GM19468 (cell line): ENCODE measurements at regions not wholly inside any gene's neighbourhood (a gene's known extent, or its start where the extent isn't known, plus 50 kb on each side); places are given as distances from the start of the nearest gene placed in this dataset.
"Not testable (repeated sequence)": the region's sequence is repeated elsewhere in the genome, so short reads cannot be mapped to it uniquely, and the experiment has no call there.

Experiments used
- ATAC-seq: cut with Tn5 transposase; IDR thresholded peaks from one replicate; pipeline ENCODE4 v1.9.1; 2021; ENCODE audit warnings: mild to moderate bottlenecking, moderate library complexity, moderate number of reproducible peaks; ENCODE audit not compliant: unreplicated experiment; ENCODE audit errors: extremely low read depth

GRCh38 chr2:142418699-142419098 is 287.9 kb upstream of the LRP1B start:
- not testable (repeated sequence) for ATAC-seq

- no peak for ATAC-seq
Observed at GRCh38 chr2:142416996-142417395, 286.2 kb upstream of the LRP1B start.

GRCh38 chr2:142415461-142415860 is 284.6 kb upstream of the LRP1B start:
- no peak for ATAC-seq

GRCh38 chr2:142398212-142398611 is 267.4 kb upstream of the LRP1B start:
- ATAC-seq: no peak

GRCh38 chr2:142395291-142395690 is 264.5 kb upstream of the LRP1B start:
- no peak for ATAC-seq

GRCh38 chr2:142380372-142380771 is 249.6 kb upstream of the LRP1B start:
- ATAC-seq: no peak

GRCh38 chr2:142362069-142362468 is 231.3 kb upstream of the LRP1B start:
- ATAC-seq: not testable (repeated sequence)

GRCh38 chr2:142347751-142348150 is 216.9 kb upstream of the LRP1B start:
- no peak for ATAC-seq

GRCh38 chr2:142339261-142339660 is 208.4 kb upstream of the LRP1B start:
- ATAC-seq: no peak

- no peak for ATAC-seq
Observed at GRCh38 chr2:142332196-142332595, 201.4 kb upstream of the LRP1B start.

GRCh38 chr2:142330458-142330857 is 199.6 kb upstream of the LRP1B start:
- ATAC-seq: no peak

- ATAC-seq: no peak
Observed at GRCh38 chr2:142325870-142326269, 195.1 kb upstream of the LRP1B start.

- no peak for ATAC-seq
Observed at GRCh38 chr2:142323206-142323605, 192.4 kb upstream of the LRP1B start.

- ATAC-seq: no peak
Observed at GRCh38 chr2:142321706-142322280, 191.0 kb upstream of the LRP1B start.

GRCh38 chr2:142320067-142320466 is 189.3 kb upstream of the LRP1B start:
- no peak for ATAC-seq

GRCh38 chr2:142316049-142316448 is 185.2 kb upstream of the LRP1B start:
- ATAC-seq: no peak

- ATAC-seq: no peak
Observed at GRCh38 chr2:142315346-142315745, 184.5 kb upstream of the LRP1B start.

- no peak for ATAC-seq
Observed at GRCh38 chr2:142314164-142314563, 183.3 kb upstream of the LRP1B start.

GRCh38 chr2:142310530-142310929 is 179.7 kb upstream of the LRP1B start:
- no peak for ATAC-seq

- ATAC-seq: no peak
Observed at GRCh38 chr2:142308744-142309143, 177.9 kb upstream of the LRP1B start.

- ATAC-seq: no peak
Observed at GRCh38 chr2:142307616-142308115, 176.8 kb upstream of the LRP1B start.

GRCh38 chr2:142307086-142307485 is 176.3 kb upstream of the LRP1B start:
- ATAC-seq: no peak
